ENCODE measurements at regions not wholly inside any gene's neighbourhood (a gene's known extent, or its start where the extent isn't known, plus 50 kb on each side); places are given as distances from the start of the nearest gene placed in this dataset.

DNA sequence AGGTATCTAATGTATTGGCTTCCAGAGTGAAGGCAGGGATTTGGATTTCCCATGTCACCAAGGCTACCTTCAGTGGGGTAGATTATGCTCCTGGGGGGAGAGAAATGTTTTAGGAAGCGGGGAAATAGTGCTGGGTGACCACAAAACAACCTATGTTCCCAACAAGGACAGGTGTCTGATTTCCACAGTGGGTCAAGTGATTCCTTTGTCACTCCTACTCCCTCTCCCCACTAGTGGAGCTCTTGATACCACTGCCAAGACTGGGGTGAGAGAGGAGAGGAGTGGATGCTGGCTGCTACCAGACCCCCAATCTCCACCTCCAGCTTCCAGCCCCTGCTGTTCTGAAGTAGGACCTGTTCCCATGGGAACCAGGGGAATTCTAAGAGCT, 104.3 kb upstream of the FAM78B start:
- POLR2A ChIA-PET = no interaction called here
- H3K79me2 ChIP-seq (ENCODE audit: insufficient read depth, low read length) = no peaks in the 10 kb centered on the region
- H4K20me1 ChIP-seq (ENCODE audit: insufficient read depth) = no peaks in the 10 kb centered on the region
- H3K9me2 ChIP-seq (ENCODE audit: insufficient read depth) = no peaks in the 10 kb centered on the region
- no peak overlapping the region for H2AFZ ChIP-seq (ENCODE audit: low read depth, low read length, poor library complexity, severe bottlenecking)
- TF ChIP-seq, protein P1, sequence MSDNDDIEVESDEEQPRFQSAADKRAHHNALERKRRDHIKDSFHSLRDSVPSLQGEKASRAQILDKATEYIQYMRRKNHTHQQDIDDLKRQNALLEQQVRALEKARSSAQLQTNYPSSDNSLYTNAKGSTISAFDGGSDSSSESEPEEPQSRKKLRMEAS (IDR thresholded peaks at IDR 0.05) = no peak
- TF ChIP-seq SRF (IDR thresholded peaks at IDR 0.05; ENCODE audit: low read depth) = no peak
- no peak overlapping the region for H3K9ac ChIP-seq (ENCODE audit: low read length)
- no peaks in the 10 kb centered on the region for H3K9me3 ChIP-seq (ENCODE audit: control insufficient read depth in 1 of 2, insufficient read depth in 1 of 2, low read depth in 1 of 2, low read length in 2 of 2)
- no peak overlapping the region for H3K27ac ChIP-seq (ENCODE audit: low read depth, low read length)
- intact Hi-C loops (cut with micrococcal nuclease) = no loop called here
- ATAC-seq = no peak
- H3K4me2 ChIP-seq (ENCODE audit: low read length) = no peak overlapping the region
- no peaks in the 10 kb centered on the region for H3K27me3 ChIP-seq (ENCODE audit: insufficient read depth, low read length)
- H3K36me3 ChIP-seq (ENCODE audit: control insufficient read depth in 1 of 2, insufficient read depth in 2 of 2, low read length in 2 of 2) = no peaks in the 10 kb centered on the region
- no peaks in the 10 kb centered on the region; a peak in 1 of 4 replicates for H3K4me1 ChIP-seq (ENCODE audit: control insufficient read depth in 1 of 2, insufficient read depth in 2 of 2, low read length in 2 of 2)
- no peak overlapping the region for H3K4me3 ChIP-seq (replicated peaks in 1 of 2; ENCODE audit: low read depth in 1 of 2, low read length in 2 of 2)
- no TSS peak for BruUV-seq (replicated peaks)
- CTCF ChIA-PET = no interaction called here
- no peak for DNase-seq (ENCODE audit: low read depth, low spot score)
- RAD21 ChIA-PET (ENCODE audit: low non-redundant PET in 1 of 2, low total read pairs in 2 of 2, uncharacterized antibody in 2 of 2, unreplicated experiment in 2 of 2) = no interaction called here

DNA sequence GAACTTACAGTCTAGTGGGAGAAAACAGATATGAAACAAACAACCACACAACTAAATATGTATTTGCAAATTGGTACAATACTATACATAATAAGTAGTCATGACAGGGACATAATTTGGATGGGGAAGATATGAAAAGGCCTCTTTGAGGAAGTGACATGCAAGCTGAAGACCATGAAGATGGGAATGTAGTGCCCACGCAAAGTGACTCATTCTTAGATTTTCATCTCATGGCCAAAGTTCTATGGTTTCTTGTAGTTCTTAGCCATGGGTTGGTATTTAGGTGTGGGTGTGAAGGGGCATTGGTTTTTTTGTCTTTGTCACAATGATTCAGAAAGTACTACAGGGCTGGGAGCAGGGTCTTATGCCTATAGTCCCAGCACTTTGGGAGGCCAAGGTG, 105.4 kb upstream of the FAM78B start:
- Histone ChIP-seq H3K4me3 (replicated peaks in 1 of 2; ENCODE audit: low read depth in 1 of 2, low read length in 2 of 2) (no peak overlapping the region), H3K4me1 (ENCODE audit: control insufficient read depth in 1 of 2, insufficient read depth in 2 of 2, low read length in 2 of 2) (no peaks in the 10 kb centered on the region; a peak in 1 of 4 replicates), H3K79me2 (ENCODE audit: insufficient read depth, low read length) (no peaks in the 10 kb centered on the region), H3K9me3 (ENCODE audit: control insufficient read depth in 1 of 2, insufficient read depth in 1 of 2, low read depth in 1 of 2, low read length in 2 of 2) (no peaks in the 10 kb centered on the region), H3K9me2 (ENCODE audit: insufficient read depth) (no peaks in the 10 kb centered on the region), H3K36me3 (ENCODE audit: control insufficient read depth in 1 of 2, insufficient read depth in 2 of 2, low read length in 2 of 2) (no peaks in the 10 kb centered on the region), H3K27me3 (ENCODE audit: insufficient read depth, low read length) (no peaks in the 10 kb centered on the region), H4K20me1 (ENCODE audit: insufficient read depth) (no peaks in the 10 kb centered on the region), H3K9ac (ENCODE audit: low read length) (no peak overlapping the region), H3K27ac (ENCODE audit: low read depth, low read length) (no peak overlapping the region), H2AFZ (ENCODE audit: low read depth, low read length, poor library complexity, severe bottlenecking) (no peak overlapping the region), H3K4me2 (ENCODE audit: low read length) (no peak overlapping the region)
- RAD21 ChIA-PET (ENCODE audit: low non-redundant PET in 1 of 2, low total read pairs in 2 of 2, uncharacterized antibody in 2 of 2, unreplicated experiment in 2 of 2) = no interaction called here
- ATAC-seq (no peak), DNase-seq (ENCODE audit: low read depth, low spot score) (no peak)
- TF ChIP-seq SIN3A (IDR thresholded peaks at IDR 0.05; ENCODE audit: low read depth) (no peak), EGR1 (IDR thresholded peaks at IDR 0.05; ENCODE audit: low read depth) (no peak), ZNF274 (IDR thresholded peaks at IDR 0.05; ENCODE audit: low read depth, low read length) (no peak), ZBTB33 (IDR thresholded peaks at IDR 0.05; ENCODE audit: extremely low read depth, insufficient replicate concordance, low read length) (no peak), JUND (IDR thresholded peaks at IDR 0.05) (no peak), FOSL1 (IDR thresholded peaks at IDR 0.05; ENCODE audit: low read depth) (no peak)
- BruUV-seq (replicated peaks) = no TSS peak
- intact Hi-C loops (cut with micrococcal nuclease) = no loop called here
- CTCF ChIA-PET = no interaction called here
- POLR2A ChIA-PET = no interaction called here
